HEK293T (cell line): ENCODE measurements at regions not wholly inside any gene's neighbourhood (a gene's known extent, or its start where the extent isn't known, plus 50 kb on each side); places are given as distances from the start of the nearest gene placed in this dataset.

Experiments used
- ARNT ChIP-seq: fragments of 450-650 bp; IDR thresholded peaks from 2 replicates; pipeline ENCODE4 v1.6.1; 2017; ENCODE audit warnings: mild to moderate bottlenecking
- BHLHE40 ChIP-seq: fragments of 450-650 bp; IDR thresholded peaks from 2 replicates; pipeline ENCODE4 v1.6.1; 2016; ENCODE audit warnings: mild to moderate bottlenecking, moderate library complexity, borderline replicate concordance
- ELF4 ChIP-seq: fragments of 450-650 bp; IDR thresholded peaks from 2 replicates; pipeline ENCODE4 v1.6.1; 2017; ENCODE audit warnings: antibody characterized with exemption
- FOXA1 ChIP-seq: fragments of 450-650 bp; IDR thresholded peaks from 2 replicates; pipeline ENCODE4 v1.6.1; 2016; ENCODE audit warnings: mild to moderate bottlenecking
- FOXK2 ChIP-seq: fragments of 450-650 bp; IDR thresholded peaks from 2 replicates; pipeline ENCODE4 v1.6.1; 2016; ENCODE audit warnings: mild to moderate bottlenecking
- FOXM1 ChIP-seq: fragments of 450-650 bp; IDR thresholded peaks from 2 replicates; pipeline ENCODE4 v1.6.1; 2017; ENCODE audit warnings: mild to moderate bottlenecking, borderline replicate concordance
- HDGF ChIP-seq: fragments of 450-650 bp; IDR thresholded peaks from 2 replicates; pipeline ENCODE4 v1.6.1; 2017; ENCODE audit warnings: antibody characterized with exemption, borderline replicate concordance
- LEF1 ChIP-seq: fragments of 450-650 bp; IDR thresholded peaks from 2 replicates; pipeline ENCODE4 v1.6.1; 2017; ENCODE audit warnings: mild to moderate bottlenecking, borderline replicate concordance
- NFRKB ChIP-seq: fragments of 450-650 bp; IDR thresholded peaks from 2 replicates; pipeline ENCODE4 v1.6.1; 2016; ENCODE audit warnings: mild to moderate bottlenecking, moderate library complexity
- PKNOX1 ChIP-seq: fragments of 450-650 bp; IDR thresholded peaks from 2 replicates; pipeline ENCODE4 v1.6.1; 2016
- SP1 ChIP-seq: fragments of 450-650 bp; IDR thresholded peaks from 2 replicates; pipeline ENCODE4 v1.6.1; 2017
- SUZ12 ChIP-seq: fragments of 450-650 bp; IDR thresholded peaks from 2 replicates; pipeline ENCODE4 v1.6.1; 2016; ENCODE audit warnings: mild to moderate bottlenecking
- TARDBP ChIP-seq: fragments of 450-650 bp; IDR thresholded peaks from 2 replicates; pipeline ENCODE4 v1.6.1; 2016

DNA sequence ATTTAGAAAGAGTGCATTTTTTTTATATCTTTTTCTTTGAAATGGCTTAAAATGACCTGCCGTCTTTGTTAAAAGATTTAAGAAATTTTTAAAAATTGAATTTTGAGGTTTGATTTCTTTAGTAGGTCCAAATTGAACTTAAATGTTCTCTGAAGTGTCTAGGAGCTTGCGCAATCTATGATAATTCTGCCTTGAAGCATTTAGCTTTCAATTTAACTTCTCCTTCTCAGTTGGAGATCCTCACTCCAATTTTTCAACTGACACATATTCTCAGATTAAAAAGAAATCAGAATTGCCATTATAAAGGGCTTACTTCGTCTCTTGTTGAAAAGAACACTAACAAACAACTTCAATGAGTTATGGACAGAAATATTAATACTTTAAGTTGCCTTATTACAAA lies 273.5 kb downstream of the TMA16 start:
- TF ChIP-seq ELF4 (no peak), NFRKB (no peak), SUZ12 (no peak), ARNT (no peak), BHLHE40 (no peak), SP1 (no peak), PKNOX1 (no peak), FOXK2 (no peak), FOXM1 (no peak), FOXA1 (no peak), LEF1 (no peak), HDGF (no peak), TARDBP (no peak)
